ENCODE measurements at regions not wholly inside any gene's neighbourhood (a gene's known extent, or its start where the extent isn't known, plus 50 kb on each side); places are given as distances from the start of the nearest gene placed in this dataset.

DNA sequence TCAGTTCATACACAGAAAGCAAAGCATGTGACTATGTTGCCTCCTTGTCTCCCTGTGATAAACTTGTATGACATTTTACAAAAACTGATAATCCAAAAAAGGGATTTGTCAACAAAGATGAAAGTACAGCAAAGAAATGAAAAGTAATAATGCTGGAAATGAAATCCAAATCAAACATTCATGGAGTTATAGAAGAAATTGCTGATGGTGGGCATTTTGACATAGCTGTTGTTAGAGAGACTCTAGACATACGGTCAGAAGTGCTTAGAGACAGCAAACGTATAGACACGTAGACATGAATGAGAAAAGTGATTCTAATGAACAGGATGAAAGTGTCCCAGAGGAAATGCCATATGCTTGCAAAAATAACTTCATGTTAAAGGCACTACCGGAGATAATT, 186.9 kb upstream of the RGMB start:
- TF ChIP-seq, protein P1, sequence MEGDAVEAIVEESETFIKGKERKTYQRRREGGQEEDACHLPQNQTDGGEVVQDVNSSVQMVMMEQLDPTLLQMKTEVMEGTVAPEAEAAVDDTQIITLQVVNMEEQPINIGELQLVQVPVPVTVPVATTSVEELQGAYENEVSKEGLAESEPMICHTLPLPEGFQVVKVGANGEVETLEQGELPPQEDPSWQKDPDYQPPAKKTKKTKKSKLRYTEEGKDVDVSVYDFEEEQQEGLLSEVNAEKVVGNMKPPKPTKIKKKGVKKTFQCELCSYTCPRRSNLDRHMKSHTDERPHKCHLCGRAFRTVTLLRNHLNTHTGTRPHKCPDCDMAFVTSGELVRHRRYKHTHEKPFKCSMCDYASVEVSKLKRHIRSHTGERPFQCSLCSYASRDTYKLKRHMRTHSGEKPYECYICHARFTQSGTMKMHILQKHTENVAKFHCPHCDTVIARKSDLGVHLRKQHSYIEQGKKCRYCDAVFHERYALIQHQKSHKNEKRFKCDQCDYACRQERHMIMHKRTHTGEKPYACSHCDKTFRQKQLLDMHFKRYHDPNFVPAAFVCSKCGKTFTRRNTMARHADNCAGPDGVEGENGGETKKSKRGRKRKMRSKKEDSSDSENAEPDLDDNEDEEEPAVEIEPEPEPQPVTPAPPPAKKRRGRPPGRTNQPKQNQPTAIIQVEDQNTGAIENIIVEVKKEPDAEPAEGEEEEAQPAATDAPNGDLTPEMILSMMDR (IDR thresholded peaks at IDR 0.05) = no peak
- no peak for TF ChIP-seq POLR2A (IDR thresholded peaks at IDR 0.05)
